NCI-H526 treated with DMSO at 0.1 percent for 48 hours (cell line): ENCODE measurements at regions not wholly inside any gene's neighbourhood (a gene's known extent, or its start where the extent isn't known, plus 50 kb on each side); places are given as distances from the start of the nearest gene placed in this dataset.

Experiments used
- DNase-seq: peaks from one replicate; lab custom pipeline; 2025; lab: John Stamatoyannopoulos, UW

DNA sequence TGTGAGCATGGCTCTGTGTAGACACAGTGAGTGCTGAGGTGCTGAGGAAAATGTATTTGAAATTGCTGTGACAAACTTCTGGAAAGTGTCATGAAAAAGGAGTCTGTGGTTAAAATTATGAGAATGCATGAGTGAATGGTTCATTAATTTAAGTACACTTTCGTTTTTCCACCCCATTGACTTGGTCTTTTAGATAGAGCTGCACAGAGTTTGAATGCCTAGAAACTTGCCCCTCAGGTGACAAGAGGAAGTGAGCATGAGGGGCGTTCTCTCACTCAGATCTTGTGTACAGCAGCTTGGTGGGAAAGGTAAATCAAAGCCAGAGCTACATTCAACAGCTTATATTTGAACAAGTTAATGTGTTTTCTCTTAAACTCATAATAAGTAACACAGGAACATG lies 296.8 kb downstream of the WDR72 start:
- DNase-seq = no peak

DNA sequence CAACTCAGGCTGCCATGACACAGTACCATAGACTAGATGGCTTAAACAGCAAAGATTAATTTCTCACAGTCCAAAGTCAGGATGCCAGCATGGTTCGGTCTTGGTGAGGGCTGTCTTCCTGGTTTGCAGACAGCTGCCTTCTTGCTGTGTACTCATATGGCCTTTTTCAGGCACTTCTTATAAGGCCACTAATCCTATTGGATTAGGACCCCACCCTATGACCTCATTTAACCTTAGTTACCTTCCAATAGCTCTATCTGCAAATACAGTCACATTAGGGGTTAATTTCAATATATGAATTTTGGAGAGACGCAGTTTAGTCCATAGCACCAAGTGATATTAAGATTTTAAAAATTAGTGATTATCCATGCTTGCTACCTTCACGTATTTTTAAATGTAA lies 297.8 kb downstream of the WDR72 start:
- DNase-seq = no peak

DNA sequence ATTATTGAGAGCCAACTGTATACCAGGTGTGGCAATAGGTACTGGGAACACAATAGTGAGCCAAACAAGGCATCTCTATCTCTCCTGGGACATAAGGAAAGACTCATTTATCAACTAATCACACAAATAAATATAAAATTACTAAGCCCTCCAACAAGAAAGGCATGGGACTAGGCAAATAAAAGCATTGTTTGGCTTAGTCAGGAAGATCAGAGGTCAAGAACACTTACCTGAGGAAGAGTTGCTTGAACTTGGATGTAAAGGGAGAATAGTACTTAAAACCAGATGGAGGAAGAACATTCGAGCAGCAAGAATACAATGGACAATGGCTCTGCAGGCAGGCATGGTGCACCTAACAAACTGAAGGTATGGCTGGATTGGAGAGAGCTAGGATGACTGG lies 300.7 kb downstream of the WDR72 start:
- no peak for DNase-seq

DNA sequence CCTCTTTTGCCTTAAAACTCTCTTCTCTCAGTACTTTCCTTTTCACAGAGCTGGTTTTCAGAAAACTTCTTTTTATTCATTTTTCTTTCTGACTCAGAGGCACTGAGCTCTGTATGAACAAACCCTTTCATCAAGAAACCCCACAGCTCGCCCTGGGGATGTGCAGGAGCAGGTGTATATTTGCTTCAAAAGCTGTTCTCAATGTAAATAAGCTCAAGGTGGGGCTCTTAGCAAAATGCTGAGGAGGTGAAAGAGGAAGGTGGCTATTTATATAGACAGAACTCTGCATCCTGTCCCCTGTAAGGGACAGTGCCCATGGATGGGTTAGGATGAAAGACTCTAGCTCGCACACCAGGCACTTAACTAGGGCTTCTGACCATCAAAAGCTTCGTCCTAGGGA lies 302.0 kb downstream of the WDR72 start:
- no peak for DNase-seq

DNA sequence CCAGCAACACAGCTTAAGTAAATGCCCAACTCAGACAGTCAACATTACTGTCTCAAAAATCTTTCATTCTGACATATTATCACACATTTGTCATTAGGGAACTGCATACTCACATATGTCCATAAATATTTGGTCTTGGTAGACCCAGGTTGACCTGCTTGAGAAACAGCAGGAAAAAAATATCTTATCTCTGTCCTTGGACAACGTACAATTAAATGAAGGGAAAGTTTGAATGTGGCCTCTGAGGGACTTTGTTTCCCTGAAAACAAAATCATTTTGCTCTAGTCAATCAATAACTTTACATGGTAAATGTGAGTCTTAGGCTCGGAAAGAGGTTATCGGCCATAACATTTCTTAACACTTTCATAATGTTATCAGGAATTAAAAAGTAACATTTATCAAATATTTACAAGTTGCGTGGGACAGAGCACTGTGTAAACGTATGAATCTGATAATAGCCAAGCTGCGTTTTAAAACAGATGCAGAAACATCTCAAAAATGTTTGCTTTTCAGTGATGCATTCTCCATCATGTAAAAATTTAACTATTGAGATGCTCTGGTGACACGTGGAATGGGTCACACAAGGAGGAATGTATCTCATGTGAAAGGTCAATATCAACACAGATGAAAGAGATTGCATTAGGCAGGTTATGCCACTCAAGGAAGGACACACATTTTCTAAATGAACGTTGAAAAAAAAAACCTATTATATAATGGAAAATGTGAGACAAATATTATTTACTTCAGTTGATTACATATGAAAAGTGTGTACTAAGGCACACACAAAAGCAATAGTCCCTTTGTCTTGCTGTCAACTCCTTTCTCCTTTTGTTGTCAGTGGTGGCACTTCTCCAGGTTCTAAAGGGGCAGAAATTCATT lies 304.4 kb downstream of the WDR72 start:
- no peak for DNase-seq

DNA sequence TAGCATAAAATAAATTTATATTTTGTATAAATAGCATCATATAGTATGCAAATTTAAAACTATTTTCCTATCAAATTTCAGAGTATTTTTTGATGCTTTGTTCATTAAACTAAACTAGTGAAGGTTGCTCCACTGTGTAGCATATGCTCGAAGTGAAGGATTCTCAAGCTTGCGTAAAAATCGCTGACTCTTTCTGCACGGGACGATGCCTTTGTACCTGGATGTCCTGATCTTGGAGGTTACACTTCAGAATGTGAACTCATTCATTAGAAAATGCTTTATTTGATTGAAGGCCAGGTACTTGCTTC lies 305.0 kb downstream of the WDR72 start:
- no peak for DNase-seq

DNA sequence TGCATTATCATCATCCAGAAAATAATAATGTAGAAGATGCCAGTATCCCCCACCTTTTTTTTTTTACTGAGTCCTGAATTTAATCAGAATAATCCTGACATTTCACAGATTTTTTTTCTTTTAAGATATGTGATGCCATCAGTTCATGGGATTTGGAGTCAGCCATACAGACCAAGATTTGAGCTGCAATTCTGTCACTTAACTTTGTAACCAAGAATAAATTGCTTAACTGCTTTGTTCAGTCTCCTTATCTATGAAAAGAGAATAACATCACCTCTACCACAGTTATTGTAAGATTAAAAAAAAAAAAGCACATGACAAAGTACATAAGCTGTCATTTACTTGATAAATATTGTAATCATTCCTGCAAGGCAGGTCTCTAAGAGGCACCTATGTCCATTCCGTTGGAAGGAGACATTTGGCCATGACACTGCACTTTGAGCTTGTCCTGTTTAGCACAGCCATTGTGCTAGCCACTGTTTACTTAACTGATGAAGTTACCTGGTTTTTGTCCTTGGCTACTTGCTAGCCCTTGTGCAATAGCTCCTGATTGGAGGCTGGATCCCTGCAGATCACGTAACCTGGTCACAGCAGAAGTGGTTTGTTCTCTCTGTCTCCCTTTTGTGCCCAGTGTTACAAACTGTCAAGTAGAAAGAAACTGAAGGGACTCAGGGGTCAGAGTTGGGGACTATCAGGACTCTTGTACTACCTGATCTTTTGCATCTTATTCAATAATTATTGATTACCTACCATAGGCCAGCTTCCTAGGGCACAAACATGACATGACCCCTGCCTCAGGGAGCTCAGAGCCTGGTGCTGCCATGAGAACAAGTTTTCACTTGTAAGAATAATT lies 306.0 kb downstream of the WDR72 start:
- DNase-seq = no peak

DNA sequence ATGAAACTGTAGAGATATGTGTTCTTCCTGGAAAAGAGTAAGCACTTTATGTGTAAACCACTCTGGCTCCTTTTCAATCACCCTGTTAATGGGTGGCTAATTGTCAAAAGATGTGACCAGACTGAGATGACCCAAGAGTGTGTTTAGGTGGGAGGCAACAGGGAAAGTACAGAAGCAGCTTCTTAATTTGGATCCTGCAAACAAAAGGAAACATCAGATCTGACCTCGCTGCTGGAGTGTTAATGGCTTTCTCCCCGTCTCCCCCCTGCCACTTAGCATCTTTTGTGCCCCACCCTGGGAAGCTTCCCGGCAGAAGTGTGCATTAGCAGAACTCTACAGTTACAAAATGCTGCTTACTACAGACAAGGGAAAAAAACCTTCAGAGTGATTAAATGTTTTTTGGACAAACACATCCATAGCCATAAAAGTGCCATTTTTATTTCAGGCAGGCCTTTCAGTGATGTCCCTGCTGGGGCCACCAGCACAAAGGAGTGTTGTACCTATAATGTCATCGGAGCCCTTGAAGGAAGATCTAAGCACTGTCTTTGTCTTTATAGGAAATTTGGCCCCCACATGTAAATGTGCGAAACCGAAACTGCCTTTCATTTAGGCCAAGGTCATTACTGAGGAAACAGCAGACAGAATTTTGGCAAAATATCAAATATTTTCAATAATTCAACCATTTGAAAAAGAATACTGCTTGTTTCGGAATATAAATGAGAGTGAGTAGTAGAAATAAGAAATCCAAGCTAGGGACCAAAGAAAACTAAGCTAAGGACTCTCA lies 311.0 kb downstream of the WDR72 start:
- DNase-seq = no peak

DNA sequence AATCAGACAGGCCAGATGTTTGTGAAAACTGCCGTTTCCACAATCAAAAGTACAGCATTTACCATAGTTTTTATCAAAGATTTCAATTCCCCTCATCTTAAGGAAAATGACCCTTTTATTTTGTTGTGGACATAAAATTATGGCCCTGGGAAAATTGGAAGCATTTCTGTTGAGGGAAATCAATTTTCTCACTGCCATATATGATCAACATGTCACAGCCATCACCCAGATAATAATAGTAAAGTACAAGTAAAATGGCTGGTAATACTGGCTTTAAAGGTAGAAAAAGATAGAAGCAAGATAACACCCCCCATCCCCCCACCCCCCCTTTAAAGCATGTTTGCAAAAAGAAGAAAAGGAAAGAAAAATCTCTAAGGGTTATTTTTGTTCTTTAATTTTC lies 311.7 kb downstream of the WDR72 start:
- no peak for DNase-seq

DNA sequence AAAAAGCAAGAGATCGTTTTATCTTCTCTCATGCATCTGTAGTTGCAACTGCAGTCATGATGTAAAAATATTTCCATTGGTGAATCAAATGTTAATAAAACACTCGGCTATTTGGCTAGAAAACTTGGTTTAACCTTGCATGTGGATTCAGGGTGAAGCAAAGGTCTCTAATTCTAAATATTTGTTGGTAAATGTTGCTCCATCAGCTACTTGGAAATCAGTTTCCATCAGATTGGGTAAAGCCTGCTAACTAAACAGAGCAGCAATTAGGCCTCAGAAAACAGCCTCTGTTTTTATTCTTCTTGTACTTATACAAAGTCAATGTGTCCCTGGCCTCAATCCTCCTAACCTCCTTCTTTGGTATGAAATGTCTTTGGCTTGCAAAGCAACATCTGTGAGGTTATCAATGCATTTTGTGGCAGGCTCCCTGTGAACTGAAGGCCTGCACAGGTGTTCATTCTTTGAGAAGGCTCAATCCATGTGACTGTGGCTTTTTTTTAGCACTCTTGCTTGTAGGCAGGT lies 312.3 kb downstream of the WDR72 start:
- DNase-seq = no peak

DNA sequence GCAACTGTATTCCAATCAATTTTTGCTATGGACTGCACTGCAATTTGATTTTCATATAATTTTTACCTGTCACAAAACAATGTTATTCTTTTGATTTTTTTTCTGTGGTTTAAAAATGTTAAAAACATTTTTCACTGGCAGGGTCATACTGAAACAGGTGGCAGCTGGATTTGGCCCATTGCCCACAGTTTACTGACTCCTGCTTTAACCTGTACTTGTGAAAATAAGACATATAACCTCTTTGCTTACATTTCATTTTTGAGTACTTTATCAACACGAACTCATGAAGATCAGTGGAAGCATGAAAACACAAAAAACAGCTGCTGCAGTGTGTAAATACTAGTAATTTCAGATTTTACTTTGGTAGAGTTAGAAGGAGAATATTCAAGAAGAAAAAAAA lies 313.1 kb downstream of the WDR72 start:
- DNase-seq = no peak

DNA sequence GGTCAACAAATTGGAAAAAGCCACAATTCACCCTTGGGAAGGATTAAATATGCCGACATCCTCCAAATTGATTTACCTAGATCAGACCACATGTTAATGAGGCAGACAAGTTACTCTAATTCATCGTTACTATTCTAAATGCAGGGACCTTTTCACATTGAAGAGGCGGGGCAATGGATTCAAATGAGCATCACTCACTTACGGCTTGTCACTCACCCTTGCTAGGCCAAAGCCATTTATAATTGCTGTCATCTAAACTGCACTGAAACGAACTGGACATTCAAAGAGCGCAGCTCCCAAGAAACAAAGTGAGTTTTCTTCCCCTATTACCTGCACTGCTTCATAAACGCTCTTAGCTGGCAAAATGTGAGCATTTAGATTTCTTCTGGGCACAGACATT lies 313.9 kb downstream of the WDR72 start:
- peak; percentile 21 for DNase-seq

DNA sequence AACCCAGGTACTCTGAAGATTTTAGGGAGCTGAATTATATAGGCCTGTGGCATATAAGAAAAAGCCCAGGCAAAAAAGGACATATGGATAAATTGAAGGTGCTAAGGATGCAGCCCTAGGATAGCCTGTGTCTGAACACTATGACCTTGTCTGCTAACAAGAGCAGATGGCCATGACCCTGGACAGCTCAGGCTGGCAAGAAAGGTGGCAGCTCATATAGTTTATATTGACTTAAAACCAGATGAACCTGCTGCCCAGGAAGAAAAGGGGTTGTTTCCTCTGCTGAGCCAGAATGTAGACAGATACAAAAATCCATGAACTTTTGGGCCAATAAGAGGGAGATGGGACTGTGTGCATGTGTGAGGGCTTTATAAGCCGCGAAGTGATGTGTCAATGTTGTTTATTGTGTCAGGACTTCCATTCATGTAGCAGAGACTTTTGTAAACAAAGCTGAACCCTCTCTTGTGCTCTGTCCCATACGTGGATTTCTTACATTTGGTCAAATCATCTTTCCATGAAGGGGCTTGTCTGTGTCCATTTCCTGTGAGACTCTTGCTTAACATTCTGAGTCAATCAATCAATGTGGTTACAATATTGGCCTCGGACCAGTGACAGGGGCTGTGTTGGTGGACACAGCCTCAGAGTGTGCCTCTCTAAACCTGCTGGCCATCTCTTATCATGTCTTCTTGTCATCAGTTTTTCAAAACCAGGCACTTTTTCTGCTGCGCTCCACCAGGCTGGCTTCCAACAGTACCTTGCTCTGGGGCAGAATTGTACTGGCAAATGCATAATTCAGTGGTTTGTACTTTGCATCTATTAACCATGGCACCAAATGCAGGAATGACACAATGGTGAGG lies 321.2 kb downstream of the WDR72 start:
- peak; percentile 75 for DNase-seq

DNA sequence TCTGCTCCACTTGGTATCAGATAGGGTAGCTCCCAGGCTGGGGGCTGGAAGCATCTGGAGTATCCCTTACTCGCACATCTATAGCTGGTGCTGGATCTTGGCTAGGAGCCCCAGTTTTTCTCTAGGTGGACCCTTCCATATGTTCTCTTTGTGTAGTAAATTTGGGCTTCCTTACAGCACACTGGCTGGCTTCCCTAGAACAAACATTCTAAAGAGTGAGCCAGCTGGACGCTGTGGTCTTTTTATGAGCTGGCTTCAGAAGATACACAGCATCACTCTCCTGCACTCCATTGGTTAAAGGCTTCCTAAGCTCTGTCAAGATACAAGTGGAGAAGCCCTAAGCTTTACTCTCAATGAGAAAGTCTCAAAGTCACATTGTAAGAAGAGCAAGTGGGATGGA lies 322.1 kb downstream of the WDR72 start:
- no peak for DNase-seq

DNA sequence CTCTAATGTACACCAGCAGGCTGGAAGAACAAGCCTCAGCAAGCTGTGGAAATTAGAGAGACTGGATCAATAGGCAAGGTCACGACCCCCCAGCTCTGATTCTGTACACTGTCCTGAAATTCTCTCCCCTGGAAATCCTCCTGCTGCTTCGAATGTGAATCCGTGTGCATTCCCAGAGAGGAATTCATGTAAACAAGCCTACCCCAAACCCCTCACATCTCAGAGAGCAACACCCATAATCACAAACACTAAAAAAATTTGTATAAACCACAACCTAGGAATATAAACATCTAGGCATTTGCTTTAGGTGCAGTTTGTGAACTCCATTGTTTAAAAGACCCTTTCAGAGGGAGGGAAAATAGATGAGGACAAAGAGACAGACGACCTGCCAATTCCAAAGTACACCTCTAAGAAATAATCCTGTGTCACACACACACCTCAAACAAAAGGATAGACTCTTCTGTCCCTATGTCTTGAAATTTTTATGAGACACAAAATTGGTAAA lies 325.2 kb downstream of the WDR72 start:
- DNase-seq = peak; percentile 41

DNA sequence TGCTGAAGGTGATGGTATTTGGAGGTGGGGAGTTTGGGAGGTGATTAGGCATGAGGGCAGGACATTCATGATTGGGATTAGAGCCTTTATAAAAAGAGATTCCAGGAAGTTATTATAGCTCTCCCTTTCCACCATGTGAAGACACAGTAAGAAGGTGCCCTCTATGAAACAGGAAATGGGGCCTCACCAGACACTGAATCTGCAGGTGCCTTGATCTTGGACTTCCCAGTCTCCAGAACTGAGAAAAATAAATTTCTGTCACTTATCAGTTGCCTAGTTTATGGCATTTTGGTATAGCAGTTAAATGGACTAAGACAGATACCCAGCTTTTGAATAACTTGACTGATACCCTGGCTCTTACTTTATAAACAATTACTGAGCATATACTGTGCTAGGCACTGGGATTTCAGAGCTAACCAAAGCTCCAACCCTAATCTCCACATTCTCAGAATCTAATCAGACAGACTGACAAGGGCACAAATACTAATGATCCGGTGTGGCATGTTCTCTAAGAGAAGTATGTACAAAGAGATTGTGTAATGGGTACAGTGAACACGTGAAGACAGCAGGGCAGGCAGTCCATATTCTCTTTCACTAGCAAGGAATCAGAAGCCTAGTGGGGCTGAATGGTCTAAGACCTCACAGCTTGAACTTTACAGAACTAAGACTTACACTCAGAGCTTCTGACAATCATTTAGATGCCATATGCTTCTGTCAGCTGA lies 343.1 kb downstream of the WDR72 start:
- no peak for DNase-seq

DNA sequence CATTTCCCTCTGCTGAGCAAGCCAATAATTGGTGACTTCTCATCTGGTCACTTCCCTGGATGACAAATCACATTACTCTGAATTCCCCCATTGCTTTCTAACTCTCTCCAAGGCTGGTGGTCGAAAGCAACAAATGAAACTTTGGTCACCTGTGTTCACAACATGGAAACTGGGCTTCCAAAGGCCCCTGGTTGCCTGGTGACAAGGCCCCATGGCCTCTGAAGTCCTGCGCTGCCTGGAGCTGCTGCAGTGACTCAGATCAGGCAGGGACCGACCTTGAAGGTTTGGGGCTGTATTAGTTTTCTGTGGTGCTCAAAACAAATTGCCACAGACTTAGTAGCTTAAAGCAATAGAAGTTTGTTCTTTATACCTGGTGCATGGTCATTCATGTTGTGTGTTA lies 345.3 kb downstream of the WDR72 start:
- no peak for DNase-seq

DNA sequence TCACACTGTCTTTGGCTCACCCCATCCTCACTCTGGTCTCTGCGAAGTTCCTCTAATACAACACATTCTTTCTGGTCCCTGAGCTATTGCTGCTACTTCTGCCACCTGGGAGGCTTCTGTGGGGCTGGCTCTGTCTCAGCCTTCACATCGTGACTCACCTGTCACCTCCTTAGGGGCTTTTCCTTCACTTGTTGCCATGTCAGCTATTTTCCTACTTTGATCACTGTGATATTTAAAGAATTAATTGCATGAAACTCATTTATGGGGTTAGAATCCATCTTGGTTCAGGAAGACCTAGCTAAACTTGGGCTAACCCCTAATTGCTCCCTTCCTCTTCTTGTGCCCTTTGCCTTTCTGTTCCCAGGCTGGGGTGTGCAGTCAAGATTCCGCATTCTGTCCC lies 346.9 kb downstream of the WDR72 start:
- DNase-seq = no peak

DNA sequence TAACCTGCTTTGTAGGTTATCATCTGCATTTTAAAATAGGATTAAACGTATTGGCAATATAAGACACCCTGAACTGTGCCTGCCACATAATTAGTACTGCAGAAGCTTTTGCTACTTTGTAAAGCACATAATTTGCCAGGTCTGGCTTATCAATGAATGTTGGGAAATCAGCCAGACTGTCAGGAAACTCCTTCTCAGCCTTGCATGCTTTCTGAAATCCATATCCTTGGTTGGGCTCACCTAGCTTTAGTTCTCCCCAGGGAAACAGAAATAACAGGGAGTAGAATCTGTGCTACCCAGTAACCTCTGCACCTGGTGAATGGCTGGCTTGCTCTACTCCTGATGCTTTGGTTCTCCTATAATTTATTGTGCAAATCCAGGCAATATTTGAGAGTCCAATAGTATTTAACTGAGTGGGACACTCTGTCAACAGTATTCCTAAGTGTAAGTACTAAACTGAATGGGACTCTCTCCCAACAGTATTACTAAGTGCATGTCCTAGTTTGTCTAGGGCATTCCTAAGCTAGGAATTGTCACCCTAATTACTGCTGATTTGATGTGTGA lies 354.5 kb downstream of the WDR72 start:
- DNase-seq = no peak

DNA sequence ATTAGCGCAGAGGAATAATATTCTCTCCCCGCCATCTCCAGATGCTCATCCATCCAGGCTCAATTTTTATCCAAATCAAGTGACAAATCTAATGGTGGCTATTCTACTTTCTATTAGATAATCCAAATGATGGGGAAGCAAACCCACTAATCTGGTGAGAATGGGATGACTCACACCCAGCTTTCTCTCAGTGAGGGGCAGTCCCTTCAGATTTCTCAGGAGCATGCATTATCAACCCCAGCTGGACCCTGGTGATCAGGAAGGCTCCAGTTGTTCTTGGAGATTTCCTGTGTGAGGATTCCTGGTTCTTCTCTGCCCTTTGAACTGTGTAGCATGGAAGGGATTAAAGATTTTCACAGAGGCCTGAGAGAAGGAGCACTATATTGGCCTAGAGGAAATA lies 358.0 kb downstream of the WDR72 start:
- no peak for DNase-seq
